A549 (cell line): ENCODE measurements at regions not wholly inside any gene's neighbourhood (a gene's known extent, or its start where the extent isn't known, plus 50 kb on each side); places are given as distances from the start of the nearest gene placed in this dataset.
"Not testable (repeated sequence)": the region's sequence is repeated elsewhere in the genome, so short reads cannot be mapped to it uniquely, and the experiment has no call there.

Experiments
- ATAC-seq, 2 experiments: fragments of 200-7000 bp in 1 of 2; fragments of >200 bp in 1 of 2; cut with Nextera tagmentation in 1 of 2; cut with Tn5 transposase in 1 of 2; 3 replicates each; pipeline versions ENCODE4 v1.8.0 to v1.9.1; 2018 to 2020; ENCODE audit warnings: mild to moderate bottlenecking in 1 of 2, moderate library complexity in 1 of 2
- CTCF ChIA-PET: fragments of 300-600 bp; sonication (Branson Sonifier 250); formaldehyde crosslinking; extraction: SDS; loops from one replicate; lab custom pipeline; 2021; ENCODE audit warnings: antibody characterized with exemption, inconsistent platforms; lab: Yijun Ruan, JAX
- POLR2A ChIA-PET: fragments of 350-600 bp; formaldehyde crosslinking; extraction: SDS; loops from one replicate; lab custom pipeline; 2021; ENCODE audit warnings: antibody characterized with exemption, inconsistent platforms; lab: Yijun Ruan, JAX
- DNase-seq, 2 experiments: peaks; one replicate each; pipeline versions ENCODE4 v3.0.0 to v3.0.0-alpha.2; 2011 to 2016; ENCODE audit warnings: low read depth in 1 of 2, low spot score in 1 of 2
- FAIRE-seq: peaks from 2 replicates; lab custom pipeline; 2011; peaks lifted over from hg19 to GRCh38; lab: Jason Lieb, UNC
- H3K27ac ChIP-seq, 2 experiments: fragments of >200 bp; sonication (Bioruptor Twin); formaldehyde crosslinking; 3 replicates each; pipeline ENCODE4 v1.5.1; 2016 to 2017
- H3K4me1 ChIP-seq: fragments of >200 bp; sonication (Bioruptor Twin); formaldehyde crosslinking; 3 replicates; pipeline ENCODE4 v1.6.1; 2016
- H3K4me2 ChIP-seq: fragments of >200 bp; sonication (Bioruptor Twin); formaldehyde crosslinking; 3 replicates; pipeline ENCODE4 v1.6.1; 2016
- H3K4me3 ChIP-seq: fragments of >200 bp; sonication (Bioruptor Twin); formaldehyde crosslinking; 3 replicates; pipeline ENCODE4 v1.5.1; 2016
- H3K9me3 ChIP-seq: fragments of >200 bp; sonication (Bioruptor Twin); formaldehyde crosslinking; 3 replicates; pipeline ENCODE4 v1.6.1; 2016
- CBX2 ChIP-seq: fragments of 200-600 bp; sonication (generic); IDR thresholded peaks from 2 replicates; pipeline ENCODE4 v1.6.1; 2016; ENCODE audit warnings: low read depth, mild to moderate bottlenecking, borderline replicate concordance
- CBX8 ChIP-seq: fragments of 200-600 bp; sonication (generic); IDR thresholded peaks from 2 replicates; pipeline ENCODE4 v1.6.1; 2016
- CEBPB ChIP-seq, 2 experiments: fragments of >200 bp in 1 of 2; sonication (Bioruptor Twin) in 1 of 2; formaldehyde crosslinking in 1 of 2; IDR thresholded peaks; 2 replicates each; pipeline ENCODE4 v1.6.1; 2012 to 2016
- CHD4 ChIP-seq: fragments of 200-600 bp; sonication (generic); IDR thresholded peaks from 2 replicates; pipeline ENCODE4 v1.6.1; 2016; ENCODE audit warnings: antibody characterized with exemption, mild to moderate bottlenecking, borderline replicate concordance
- EHF ChIP-seq: fragments of 250-450 bp; sonication (Bioruptor Pico); IDR thresholded peaks from 2 replicates; pipeline ENCODE4 v1.5.0; 2020; ENCODE audit warnings: mild to moderate bottlenecking
- EP300 ChIP-seq, 2 experiments: fragments of >200 bp; sonication (Bioruptor Twin); formaldehyde crosslinking; IDR thresholded peaks; 2 replicates in 1 of 2; 3 replicates in 1 of 2; pipeline ENCODE4 v1.6.1; 2016 to 2017
- HEYL ChIP-seq: fragments of 250-450 bp; sonication (Bioruptor Pico); IDR thresholded peaks from 2 replicates; pipeline ENCODE4 v1.8.0; 2021; ENCODE audit warnings: mild to moderate bottlenecking, moderate library complexity
- JUN ChIP-seq, 2 experiments: fragments of >200 bp; sonication (Bioruptor Twin); formaldehyde crosslinking; IDR thresholded peaks; 2 replicates in 1 of 2; 3 replicates in 1 of 2; pipeline ENCODE4 v1.6.1; 2016 to 2017
- KDM5A ChIP-seq: fragments of 200-600 bp; sonication (generic); IDR thresholded peaks from 2 replicates; pipeline ENCODE4 v1.6.1; 2016; ENCODE audit warnings: antibody characterized with exemption, mild to moderate bottlenecking
- NFE2L2 ChIP-seq: fragments of 150-350 bp; conservative IDR thresholded peaks from 2 replicates; pipeline ENCODE4 v1.6.1; 2014; ENCODE audit warnings: low read length
- NR3C1 ChIP-seq: fragments of >200 bp; sonication (Bioruptor Twin); formaldehyde crosslinking; IDR thresholded peaks from 3 replicates; pipeline ENCODE4 v1.6.1; 2017
- PHF8 ChIP-seq: fragments of 200-600 bp; sonication (generic); IDR thresholded peaks from 2 replicates; pipeline ENCODE4 v1.6.1; 2016; ENCODE audit warnings: low read depth, mild to moderate bottlenecking, antibody characterized with exemption, moderate library complexity, borderline replicate concordance
- RCOR1 ChIP-seq: fragments of 150-350 bp; IDR thresholded peaks from 2 replicates; pipeline ENCODE4 v1.6.1; 2014; ENCODE audit warnings: antibody characterized with exemption, low read length, low read depth
- RNF2 ChIP-seq: fragments of 200-600 bp; sonication (generic); IDR thresholded peaks from 2 replicates; pipeline ENCODE4 v1.6.1; 2016; ENCODE audit warnings: low read depth, mild to moderate bottlenecking, antibody characterized with exemption, moderate library complexity, borderline replicate concordance
- SREBF2 ChIP-seq: fragments of 450-650 bp; IDR thresholded peaks from 2 replicates; pipeline ENCODE4 v1.6.1; 2014; ENCODE audit warnings: mild to moderate bottlenecking, moderate library complexity
- TFCP2L1 ChIP-seq: fragments of 250-450 bp; sonication (Bioruptor Pico); IDR thresholded peaks from 2 replicates; pipeline ENCODE4 v1.5.0; 2021; ENCODE audit warnings: mild to moderate bottlenecking
- TP53 ChIP-seq: fragments of 250-450 bp; sonication (Bioruptor Pico); IDR thresholded peaks from 2 replicates; pipeline ENCODE4 v1.5.0; 2021; ENCODE audit warnings: mild to moderate bottlenecking, moderate library complexity
- ZC3H11A ChIP-seq: fragments of 450-650 bp; IDR thresholded peaks from 2 replicates; pipeline ENCODE4 v1.6.1; 2014; ENCODE audit warnings: antibody characterized with exemption, mild to moderate bottlenecking
- ZFP36 ChIP-seq: fragments of 450-650 bp; IDR thresholded peaks from 2 replicates; pipeline ENCODE4 v1.6.1; 2014; ENCODE audit warnings: borderline replicate concordance; ENCODE audit not compliant: partially characterized antibody
- WGBS: methylation state at CpG from one replicate; pipeline ENCODE4 v1.1.6; 2017; ENCODE audit errors: missing lambda C conversion rate; 5-methylcytosine and 5-hydroxymethylcytosine counted together
- TF ChIP-seq, protein P1 (sequence below): fragments of >200 bp; sonication (Bioruptor Twin); formaldehyde crosslinking; IDR thresholded peaks from 3 replicates; pipeline ENCODE4 v1.6.1; 2016
- TF ChIP-seq, protein P2 (sequence below): fragments of 450-650 bp; IDR thresholded peaks from 2 replicates; pipeline ENCODE4 v1.6.1; 2014; ENCODE audit warnings: antibody characterized with exemption

DNA sequence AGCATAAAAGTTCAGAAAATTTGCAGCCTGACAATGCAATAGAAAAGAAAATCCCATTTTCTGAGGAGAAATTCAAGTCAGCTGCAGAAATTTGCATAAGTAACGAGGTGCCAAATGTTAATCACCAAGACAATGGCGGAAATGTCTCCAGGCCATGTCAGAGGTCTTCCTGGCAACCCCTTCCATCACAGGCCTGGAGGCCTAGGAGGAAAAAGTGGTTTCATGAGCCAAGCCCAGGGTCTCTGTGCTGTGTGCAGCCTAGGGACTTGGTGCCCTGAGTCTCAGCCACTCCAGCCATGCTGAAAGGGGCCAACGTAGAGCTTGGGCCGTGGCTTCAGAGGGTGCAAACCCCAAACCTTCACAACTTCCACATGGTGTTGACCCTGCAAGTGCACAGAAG lies 94.8 kb upstream of the UNC5B start:
- WGBS = 0% methylated on average over 3 of the region's 4 CpGs
- FAIRE-seq, H3K4me1 ChIP-seq, H3K27ac ChIP-seq, H3K4me3 ChIP-seq, ATAC-seq, H3K4me2 ChIP-seq, DNase-seq, POLR2A ChIA-PET: not testable (repeated sequence)
- peak; percentile 19 for TF ChIP-seq ZFP36
- peaks cover 15% of the 10 kb centered on the region; the same call in 2 of the 3 replicates for H3K9me3 ChIP-seq
- CTCF ChIA-PET = interaction anchor here (0.9 kb wide), 1 partner anchor 14 kb away, joined by 3 read pairs; no protein-coding TSS in a partner anchor

DNA sequence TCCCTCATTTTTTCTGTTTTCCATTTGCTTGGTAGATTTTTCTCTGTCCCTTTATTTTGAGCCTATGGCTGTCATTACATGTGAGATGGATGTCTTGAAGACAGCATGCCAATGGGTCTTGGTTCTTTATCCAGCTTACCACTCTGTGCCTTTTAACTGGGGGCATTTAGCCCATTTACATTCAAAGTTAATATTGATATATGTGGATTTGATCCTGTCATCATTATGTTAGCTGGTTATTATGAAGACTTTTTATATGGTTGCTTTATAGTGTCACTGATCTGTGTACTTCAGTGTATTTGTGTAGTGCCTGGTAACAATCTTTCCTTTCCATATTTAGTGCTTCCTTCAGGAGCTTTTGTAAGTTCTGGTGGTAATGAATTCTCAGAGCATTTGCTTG lies 89.3 kb upstream of the UNC5B start:
- Histone ChIP-seq H3K4me3 (no peak overlapping the region), H3K4me1 (no peaks in the 10 kb centered on the region), H3K9me3 (0 out of 3 replicates have a peak, but pooled peaks cover 3% of the 10 kb centered on the region), H3K27ac (no peak overlapping the region), H3K4me2 (no peak overlapping the region)
- FAIRE-seq (no peak), ATAC-seq (no peak), DNase-seq (no peak)
- ChIA-PET POLR2A (no interaction called here), CTCF (interaction anchor here (0.8 to 1.1 kb wide), 2 partner anchors 9 to 48 kb away, joined by 3 read pairs; no protein-coding TSS in a partner anchor)
- no peak for TF ChIP-seq EP300 (IDR thresholded peaks at IDR 0.05)
- TF ChIP-seq SREBF2 = no peak
- TF ChIP-seq, protein P1, sequence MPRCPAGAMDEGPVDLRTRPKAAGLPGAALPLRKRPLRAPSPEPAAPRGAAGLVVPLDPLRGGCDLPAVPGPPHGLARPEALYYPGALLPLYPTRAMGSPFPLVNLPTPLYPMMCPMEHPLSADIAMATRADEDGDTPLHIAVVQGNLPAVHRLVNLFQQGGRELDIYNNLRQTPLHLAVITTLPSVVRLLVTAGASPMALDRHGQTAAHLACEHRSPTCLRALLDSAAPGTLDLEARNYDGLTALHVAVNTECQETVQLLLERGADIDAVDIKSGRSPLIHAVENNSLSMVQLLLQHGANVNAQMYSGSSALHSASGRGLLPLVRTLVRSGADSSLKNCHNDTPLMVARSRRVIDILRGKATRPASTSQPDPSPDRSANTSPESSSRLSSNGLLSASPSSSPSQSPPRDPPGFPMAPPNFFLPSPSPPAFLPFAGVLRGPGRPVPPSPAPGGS = no peak
- no peak for TF ChIP-seq HEYL
- TF ChIP-seq CBX8 = no peak
- TF ChIP-seq CEBPB (IDR thresholded peaks at IDR 0.05) = no peak
- no peak for TF ChIP-seq NFE2L2

DNA sequence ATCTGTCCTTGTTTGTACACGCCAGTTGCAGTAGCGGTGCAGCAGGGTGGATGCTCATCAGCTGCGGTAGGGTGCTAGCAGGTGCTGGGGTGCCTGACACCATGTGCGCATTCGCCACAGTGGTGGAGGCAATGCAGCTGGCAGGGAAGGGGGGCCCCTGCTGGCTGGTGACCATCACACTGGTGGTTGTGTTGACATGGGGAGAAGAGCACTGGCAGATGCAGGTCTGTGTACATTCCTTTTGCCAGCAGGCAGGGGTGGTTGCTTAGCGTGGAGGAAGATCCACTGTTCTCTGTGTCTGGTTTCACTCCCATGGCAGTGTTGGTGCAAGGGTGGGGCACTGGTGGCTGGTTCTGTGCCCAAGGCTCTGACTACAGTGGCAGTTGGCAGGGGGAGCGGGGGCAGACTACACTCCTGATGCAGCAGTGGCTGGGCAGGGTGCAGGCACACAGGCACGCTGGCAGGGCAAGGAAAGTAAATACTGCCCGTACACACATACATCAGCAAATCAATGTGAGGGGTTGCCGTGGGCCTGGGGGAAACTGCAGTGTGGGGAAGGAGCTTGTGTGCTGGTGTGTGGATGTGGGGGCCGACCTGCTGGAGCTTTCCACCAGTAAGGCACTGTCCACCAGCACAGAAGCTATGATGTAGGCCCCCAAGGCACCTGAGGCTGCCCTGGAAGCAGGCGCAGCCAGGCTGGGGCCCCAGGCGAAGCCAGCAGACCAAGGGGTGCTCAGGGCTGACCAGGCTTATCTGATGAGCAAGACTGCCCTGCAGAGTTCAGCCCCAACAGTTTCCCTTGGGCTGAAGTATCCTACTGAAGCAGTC lies 87.2 kb upstream of the UNC5B start:
- TF ChIP-seq CHD4 (no peak), TFCP2L1 (CRISPR knock-in tag) (no peak), RCOR1 (no peak), CBX8 (no peak), NR3C1 (no peak), PHF8 (no peak), ZFP36 (no peak), CBX2 (no peak), KDM5A (no peak), JUN (IDR thresholded peaks at IDR 0.05) (no peak), HEYL (no peak), TP53 (CRISPR knock-in tag) (no peak), ZC3H11A (no peak), EHF (CRISPR knock-in tag) (no peak), RNF2 (no peak), EP300 (IDR thresholded peaks at IDR 0.05) (no peak)
- TF ChIP-seq, protein P2, sequence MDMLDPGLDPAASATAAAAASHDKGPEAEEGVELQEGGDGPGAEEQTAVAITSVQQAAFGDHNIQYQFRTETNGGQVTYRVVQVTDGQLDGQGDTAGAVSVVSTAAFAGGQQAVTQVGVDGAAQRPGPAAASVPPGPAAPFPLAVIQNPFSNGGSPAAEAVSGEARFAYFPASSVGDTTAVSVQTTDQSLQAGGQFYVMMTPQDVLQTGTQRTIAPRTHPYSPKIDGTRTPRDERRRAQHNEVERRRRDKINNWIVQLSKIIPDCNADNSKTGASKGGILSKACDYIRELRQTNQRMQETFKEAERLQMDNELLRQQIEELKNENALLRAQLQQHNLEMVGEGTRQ = no peak
- DNase-seq (no peak), FAIRE-seq (no peak), ATAC-seq (no peak)
- Histone ChIP-seq H3K9me3 (0 out of 3 replicates have a peak, but pooled peaks cover 3% of the 10 kb centered on the region), H3K4me3 (no peak overlapping the region), H3K27ac (no peak overlapping the region), H3K4me2 (no peak overlapping the region), H3K4me1 (no peaks in the 10 kb centered on the region)
- CTCF ChIA-PET = interaction anchor here (0.7 to 0.9 kb wide), 2 partner anchors 25 to 84 kb away, joined by 3 to 4 read pairs; no protein-coding TSS in a partner anchor
- POLR2A ChIA-PET = no interaction called here
- WGBS = 58% methylated on average over 13 of the region's 13 CpGs
